Endothelial cell of umbilical vein (primary cell): ENCODE measurements at regions not wholly inside any gene's neighbourhood (a gene's known extent, or its start where the extent isn't known, plus 50 kb on each side); places are given as distances from the start of the nearest gene placed in this dataset.

ENCODE experiments used
- BruUV-seq: library from RNA; stranded (reverse); fragments of 400-500 nt; replicated peaks from 2 replicates; lab custom pipeline; 2021; lab: Mats Ljungman, UMichigan
- CTCF ChIA-PET: fragments of 300-600, 350-600 bp; sonication (Branson Sonifier 250); formaldehyde crosslinking; loops from one replicate; lab custom pipeline; 2021; ENCODE audit warnings: antibody characterized with exemption, inconsistent platforms; lab: Charles Lee
- POLR2A ChIA-PET: fragments of 300-600, 350-600 bp; sonication (Branson Sonifier 250); formaldehyde crosslinking; loops from one replicate; lab custom pipeline; 2021; ENCODE audit warnings: antibody characterized with exemption, inconsistent platforms; lab: Charles Lee
- DNase-seq: peaks from one replicate; pipeline ENCODE4 v3.0.0-alpha.2; 2011; ENCODE audit warnings: low read depth, low spot score
- FAIRE-seq: peaks from 2 replicates; lab custom pipeline; 2011; peaks lifted over from hg19 to GRCh38; lab: Jason Lieb, UNC
- H2AFZ ChIP-seq: 2 replicates; pipeline ENCODE4 v1.6.0; 2012; ENCODE audit warnings: low read depth, low read length, control low read depth, inconsistent platforms
- H3K27ac ChIP-seq: 2 replicates; pipeline ENCODE4 v1.5.1; 2011; ENCODE audit warnings: low read depth, mild to moderate bottlenecking, control low read depth, low read length, moderate library complexity; ENCODE audit not compliant: insufficient read depth
- H3K27me3 ChIP-seq, 2 experiments: 2 replicates each; pipeline versions ENCODE4 v1.6.0 to v1.6.1; 2011; ENCODE audit warnings: low read length in 2 of 2, mixed read lengths in 1 of 2; ENCODE audit not compliant: control insufficient read depth in 2 of 2, insufficient read depth in 2 of 2
- H3K36me3 ChIP-seq, 2 experiments: 2 replicates in 1 of 2; 3 replicates in 1 of 2; pipeline ENCODE4 v1.5.1; 2011; ENCODE audit warnings: low read length in 2 of 2, mild to moderate bottlenecking in 1 of 2, moderate library complexity in 1 of 2; ENCODE audit not compliant: control insufficient read depth in 2 of 2, insufficient read depth in 2 of 2; ENCODE audit errors: extremely low read depth in 1 of 2
- H3K4me1 ChIP-seq: 3 replicates; pipeline ENCODE4 v1.5.1; 2011; ENCODE audit warnings: mild to moderate bottlenecking, low read length; ENCODE audit not compliant: control insufficient read depth, insufficient read depth; ENCODE audit errors: extremely low read depth
- H3K4me2 ChIP-seq: 2 replicates; pipeline ENCODE4 v1.6.1; 2011; ENCODE audit warnings: low read length, control low read depth, mixed read lengths; ENCODE audit not compliant: insufficient read depth
- H3K4me3 ChIP-seq, 3 experiments: fragments of 200-600 bp in 1 of 3; sonication (generic), shearing (Covaris generic) in 1 of 3; replicated peaks in 1 of 3; 2 replicates each; pipeline ENCODE4 v1.5.1; 2011 to 2016; ENCODE audit warnings: control low read depth in 3 of 3, low read length in 3 of 3, mild to moderate bottlenecking in 2 of 3, inconsistent platforms in 1 of 3, low read depth in 1 of 3, moderate library complexity in 1 of 3; ENCODE audit not compliant: insufficient read depth in 1 of 3
- H3K79me2 ChIP-seq: 2 replicates; pipeline ENCODE4 v1.6.0; 2012; ENCODE audit warnings: low read length, inconsistent platforms; ENCODE audit not compliant: control insufficient read depth, insufficient read depth
- H3K9ac ChIP-seq: replicated peaks from 2 replicates; pipeline ENCODE3; 2011; ENCODE audit warnings: low read length, control low read depth; ENCODE audit not compliant: insufficient read depth; ENCODE audit errors: extremely low read depth
- H3K9me1 ChIP-seq: replicated peaks from 3 replicates; pipeline ENCODE4 v1.6.0; 2011; ENCODE audit warnings: mild to moderate bottlenecking, low read length; ENCODE audit not compliant: control insufficient read depth, insufficient read depth; ENCODE audit errors: extremely low read depth
- H3K9me3 ChIP-seq: replicated peaks from 2 replicates; pipeline ENCODE4 v1.5.1; 2012; ENCODE audit warnings: low read length, inconsistent platforms; ENCODE audit not compliant: control insufficient read depth, insufficient read depth
- H4K20me1 ChIP-seq: replicated peaks from 2 replicates; pipeline ENCODE3; 2011; ENCODE audit warnings: mild to moderate bottlenecking, low read length; ENCODE audit not compliant: control insufficient read depth, insufficient read depth; ENCODE audit errors: extremely low read depth
- EZH2 ChIP-seq: IDR thresholded peaks from 2 replicates; pipeline ENCODE4 v1.6.1; 2012; ENCODE audit warnings: borderline replicate concordance, low read depth, mild to moderate bottlenecking, moderate library complexity, low read length, inconsistent platforms; ENCODE audit not compliant: severe bottlenecking
- FOS ChIP-seq: IDR thresholded peaks from 2 replicates; pipeline ENCODE4 v1.6.1; 2011; ENCODE audit warnings: mild to moderate bottlenecking, low read length, moderate library complexity, borderline replicate concordance; ENCODE audit not compliant: insufficient read depth
- GATA2 ChIP-seq: IDR thresholded peaks from 2 replicates; pipeline ENCODE4 v1.7.0; 2011; ENCODE audit warnings: low read depth, mild to moderate bottlenecking, moderate library complexity, mixed read lengths, low read length; ENCODE audit not compliant: insufficient read length, insufficient read depth
- JUN ChIP-seq: IDR thresholded peaks from 2 replicates; pipeline ENCODE4 v1.6.1; 2011; ENCODE audit warnings: borderline replicate concordance, low read depth; ENCODE audit not compliant: insufficient read length, insufficient read depth
- MYC ChIP-seq: IDR thresholded peaks from one replicate; pipeline ENCODE4 v1.6.1; 2011; ENCODE audit warnings: mild to moderate bottlenecking, low read depth, low read length
- POLR2A ChIP-seq: IDR thresholded peaks from 2 replicates; pipeline ENCODE4 v1.6.1; 2012; ENCODE audit warnings: low read depth, mild to moderate bottlenecking, control low read depth, low read length
- POLR2AphosphoS5 ChIP-seq: IDR thresholded peaks from 2 replicates; pipeline ENCODE4 v1.6.1; 2012; ENCODE audit warnings: low read depth, mild to moderate bottlenecking, control low read depth, low read length, moderate library complexity; ENCODE audit not compliant: insufficient read depth
- dilution Hi-C: fragments of 300-500 bp; cut with MboI; formaldehyde crosslinking; loops from one replicate; pipeline ENCODE4 v1.15.0; 2019; ENCODE audit warnings: low sequenced_read_pairs; ENCODE audit not compliant: extremely low pct_ligation_motif_present
- intact Hi-C: fragments of 100-400 bp; cut with micrococcal nuclease; formaldehyde crosslinking; loops from one replicate; pipeline ENCODE4 v1.10.0; 2022
- TF ChIP-seq, protein P1 (sequence below): IDR thresholded peaks from 2 replicates; pipeline ENCODE4 v1.6.1; 2011; ENCODE audit not compliant: insufficient read depth, insufficient read length
- TF ChIP-seq, protein P2 (sequence below), 2 donors: IDR thresholded peaks; 1 replicate in 1 of 2; 2 replicates in 1 of 2; pipeline ENCODE4 v1.5.1; 2011; ENCODE audit warnings: low read length in 2 of 2, mild to moderate bottlenecking in 2 of 2, moderate library complexity in 2 of 2, control low read depth in 1 of 2, inconsistent platforms in 1 of 2, low read depth in 1 of 2; ENCODE audit not compliant: insufficient read depth in 1 of 2; ENCODE audit errors: extremely low read depth in 1 of 2

DNA sequence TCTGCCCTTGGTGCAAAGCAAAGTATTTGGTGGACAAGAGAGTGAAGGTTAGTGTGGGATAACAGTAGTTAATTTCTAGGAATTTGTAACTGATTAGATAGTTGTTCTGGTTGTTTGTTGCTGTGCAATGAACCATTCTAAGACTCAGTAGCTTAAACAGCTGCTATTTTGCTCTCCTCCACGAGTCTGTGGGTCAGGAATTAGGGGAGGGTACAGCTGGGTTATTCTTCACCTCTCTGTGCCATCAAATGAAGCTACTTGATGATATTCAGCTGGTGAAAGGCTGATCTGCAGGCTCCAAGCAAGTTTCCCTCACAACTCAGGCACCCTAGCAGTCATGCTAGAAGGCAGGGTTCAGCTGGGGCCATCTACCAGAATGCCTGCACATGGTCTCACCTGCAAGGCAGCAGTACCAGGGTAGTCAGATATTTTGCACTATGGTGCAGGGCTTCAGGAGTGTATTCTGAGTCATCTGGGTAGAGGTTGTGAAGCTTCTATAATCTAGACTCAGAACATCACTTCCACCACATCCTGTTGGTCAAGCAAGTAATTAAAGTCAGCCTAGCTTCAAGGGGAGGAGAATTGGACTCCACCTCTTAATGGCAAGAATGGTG, 159.5 kb upstream of the SLC28A3 start:
- dilution Hi-C loops, result no loop called here
- intact Hi-C loops, result no loop called here
- Histone ChIP-seq H3K9me3 (no peaks in the 10 kb centered on the region), H3K79me2 (no peaks in the 10 kb centered on the region), H3K9ac (no peak overlapping the region), H2AFZ (no peak overlapping the region), H3K4me3 (no peak overlapping the region), H3K27me3 (no peaks in the 10 kb centered on the region), H3K27ac (no peak overlapping the region), H3K36me3 (no peaks in the 10 kb centered on the region), H3K9me1 (no peaks in the 10 kb centered on the region), H3K4me1 (no peaks in the 10 kb centered on the region), H3K4me2 (no peak overlapping the region), H4K20me1 (no peaks in the 10 kb centered on the region)
- no peak for FAIRE-seq
- ChIA-PET POLR2A (interaction anchor here (0.6 kb wide), 1 partner anchor 44 kb away, joined by 3 read pairs; no protein-coding TSS in a partner anchor), CTCF (interaction anchor here (0.9 kb wide), 1 partner anchor 9 kb away, joined by 3 read pairs; no protein-coding TSS in a partner anchor)
- no TSS peak for BruUV-seq
- DNase-seq, result no peak
- TF ChIP-seq, protein P1, sequence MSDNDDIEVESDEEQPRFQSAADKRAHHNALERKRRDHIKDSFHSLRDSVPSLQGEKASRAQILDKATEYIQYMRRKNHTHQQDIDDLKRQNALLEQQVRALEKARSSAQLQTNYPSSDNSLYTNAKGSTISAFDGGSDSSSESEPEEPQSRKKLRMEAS, result no peak
- TF ChIP-seq POLR2AphosphoS5, result no peak
- no peak for TF ChIP-seq GATA2
- TF ChIP-seq JUN, result no peak
- no peak for TF ChIP-seq MYC
- TF ChIP-seq POLR2A, result no peak
- TF ChIP-seq FOS, result no peak

DNA sequence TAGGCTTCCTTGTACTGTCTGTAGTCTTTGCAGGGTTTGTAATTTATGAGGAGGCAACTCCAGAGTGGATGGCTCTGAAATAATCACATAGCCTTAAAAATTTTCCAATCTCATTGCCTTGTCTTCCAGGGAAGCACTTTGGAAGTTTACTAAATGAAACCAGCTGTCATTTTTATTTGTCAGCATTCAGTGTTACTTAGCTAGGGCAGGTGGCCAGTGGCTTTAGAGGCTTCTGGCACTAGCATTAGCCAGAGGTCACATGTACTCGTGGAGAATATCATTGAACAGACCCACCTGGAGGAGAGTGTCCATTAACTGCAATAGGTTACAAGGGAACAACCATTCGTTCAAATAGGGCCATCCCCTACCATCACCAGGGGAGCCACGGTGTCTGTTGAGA, 160.3 kb upstream of the SLC28A3 start:
- Histone ChIP-seq H3K36me3 (no peaks in the 10 kb centered on the region), H3K79me2 (no peaks in the 10 kb centered on the region), H3K9me3 (no peaks in the 10 kb centered on the region), H3K9me1 (no peaks in the 10 kb centered on the region), H3K4me3 (no peak overlapping the region), H3K9ac (no peak overlapping the region), H3K27ac (no peak overlapping the region), H3K4me1 (no peaks in the 10 kb centered on the region), H4K20me1 (no peaks in the 10 kb centered on the region), H3K4me2 (no peak overlapping the region), H2AFZ (no peak overlapping the region), H3K27me3 (no peaks in the 10 kb centered on the region)
- TF ChIP-seq EZH2 (no peak), GATA2 (no peak), POLR2AphosphoS5 (no peak), JUN (no peak), POLR2A (no peak), MYC (no peak), FOS (no peak)
- TF ChIP-seq, protein P1, result no peak
- TF ChIP-seq, protein P2, sequence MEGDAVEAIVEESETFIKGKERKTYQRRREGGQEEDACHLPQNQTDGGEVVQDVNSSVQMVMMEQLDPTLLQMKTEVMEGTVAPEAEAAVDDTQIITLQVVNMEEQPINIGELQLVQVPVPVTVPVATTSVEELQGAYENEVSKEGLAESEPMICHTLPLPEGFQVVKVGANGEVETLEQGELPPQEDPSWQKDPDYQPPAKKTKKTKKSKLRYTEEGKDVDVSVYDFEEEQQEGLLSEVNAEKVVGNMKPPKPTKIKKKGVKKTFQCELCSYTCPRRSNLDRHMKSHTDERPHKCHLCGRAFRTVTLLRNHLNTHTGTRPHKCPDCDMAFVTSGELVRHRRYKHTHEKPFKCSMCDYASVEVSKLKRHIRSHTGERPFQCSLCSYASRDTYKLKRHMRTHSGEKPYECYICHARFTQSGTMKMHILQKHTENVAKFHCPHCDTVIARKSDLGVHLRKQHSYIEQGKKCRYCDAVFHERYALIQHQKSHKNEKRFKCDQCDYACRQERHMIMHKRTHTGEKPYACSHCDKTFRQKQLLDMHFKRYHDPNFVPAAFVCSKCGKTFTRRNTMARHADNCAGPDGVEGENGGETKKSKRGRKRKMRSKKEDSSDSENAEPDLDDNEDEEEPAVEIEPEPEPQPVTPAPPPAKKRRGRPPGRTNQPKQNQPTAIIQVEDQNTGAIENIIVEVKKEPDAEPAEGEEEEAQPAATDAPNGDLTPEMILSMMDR (IDR thresholded peaks at IDR 0.05; ENCODE audit: extremely low read depth in 1 of 2, insufficient read depth in 1 of 2, low read depth in 1 of 2, low read length in 2 of 2), result no peak
- no peak for FAIRE-seq
- ChIA-PET POLR2A (no interaction called here), CTCF (no interaction called here)
- intact Hi-C loops (no loop called here), dilution Hi-C loops (no loop called here)
- no peak for DNase-seq
- BruUV-seq, result no TSS peak
